Erythroblast (primary cell): ENCODE measurements at regions not wholly inside any gene's neighbourhood (a gene's known extent, or its start where the extent isn't known, plus 50 kb on each side); places are given as distances from the start of the nearest gene placed in this dataset.

ENCODE experiments used
- GATA1 ChIP-seq: IDR thresholded peaks from 2 replicates; pipeline ENCODE4 v1.6.1; 2011; ENCODE audit warnings: low read depth, mild to moderate bottlenecking, control low read depth, low read length, moderate library complexity
- POLR2A ChIP-seq: IDR thresholded peaks from 2 replicates; pipeline ENCODE4 v1.6.1; 2011; ENCODE audit warnings: mild to moderate bottlenecking, low read length

DNA sequence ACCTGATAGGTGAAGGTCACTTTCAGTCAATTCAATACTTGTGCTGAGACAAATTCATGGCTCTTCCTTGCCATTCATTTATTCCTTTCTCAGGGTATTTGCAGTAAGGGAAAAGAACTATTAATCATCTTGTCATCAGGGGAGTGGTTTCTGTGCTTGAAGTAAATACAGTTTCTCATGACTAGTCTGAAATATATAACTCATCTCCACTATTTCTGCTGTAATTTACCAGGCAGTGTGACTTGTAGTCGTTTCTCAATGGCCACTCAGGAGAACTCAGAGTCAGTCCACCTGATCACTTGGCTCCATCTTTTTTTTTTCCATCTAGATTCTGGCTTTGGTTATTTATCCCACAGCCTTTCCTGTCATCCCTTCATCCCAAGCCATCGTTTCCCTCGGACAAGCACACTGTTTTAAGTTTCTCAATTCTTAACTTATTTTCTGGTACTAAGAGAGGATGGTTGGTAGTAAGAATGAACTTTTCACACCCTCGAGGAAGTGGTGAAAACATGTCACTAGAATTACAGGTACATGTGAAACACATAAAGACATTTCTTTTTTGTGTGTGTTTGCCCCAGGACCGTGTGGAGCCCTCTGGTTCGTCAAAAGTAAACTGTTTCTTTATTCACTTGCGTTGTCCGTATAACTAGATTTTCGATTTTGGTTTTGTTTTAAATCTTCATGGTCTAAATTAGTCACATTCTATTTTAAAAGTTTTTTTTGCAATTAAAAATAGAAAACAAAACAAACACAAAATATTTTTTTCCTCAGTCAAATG is 620.2 kb downstream of the ZBBX start:
- TF ChIP-seq POLR2A = no peak
- no peak for TF ChIP-seq GATA1
